HCT116 (cell line): ENCODE measurements at regions not wholly inside any gene's neighbourhood (a gene's known extent, or its start where the extent isn't known, plus 50 kb on each side); places are given as distances from the start of the nearest gene placed in this dataset.
"Not testable (repeated sequence)": the region's sequence is repeated elsewhere in the genome, so short reads cannot be mapped to it uniquely, and the experiment has no call there.

Source experiments
- EZH2 ChIP-seq: fragments of 200-600 bp; sonication (generic); IDR thresholded peaks from 2 replicates; pipeline ENCODE4 v1.6.1; 2017; ENCODE audit warnings: antibody characterized with exemption, mixed run types
- POLR2AphosphoS5 ChIP-seq: IDR thresholded peaks from 2 replicates; pipeline ENCODE4 v1.6.1; 2011; ENCODE audit warnings: mild to moderate bottlenecking, low read depth, low read length, moderate library complexity
- TF ChIP-seq, protein P1 (sequence below), 3 experiments: fragments of 200-600 bp in 1 of 3; sonication (generic) in 1 of 3; IDR thresholded peaks in 2 of 3; conservative IDR thresholded peaks in 1 of 3; 2 replicates each; pipeline ENCODE4 v1.5.1; 2012 to 2017; ENCODE audit warnings: low read depth in 2 of 3, low read length in 2 of 3, antibody characterized with exemption in 1 of 3, borderline replicate concordance in 1 of 3, control low read depth in 1 of 3, mild to moderate bottlenecking in 1 of 3, mixed read lengths in 1 of 3, mixed run types in 1 of 3, moderate library complexity in 1 of 3; ENCODE audit not compliant: insufficient read depth in 1 of 3
- TF ChIP-seq, protein P2 (sequence below): IDR thresholded peaks from 2 replicates; pipeline ENCODE4 v1.6.1; 2012

DNA sequence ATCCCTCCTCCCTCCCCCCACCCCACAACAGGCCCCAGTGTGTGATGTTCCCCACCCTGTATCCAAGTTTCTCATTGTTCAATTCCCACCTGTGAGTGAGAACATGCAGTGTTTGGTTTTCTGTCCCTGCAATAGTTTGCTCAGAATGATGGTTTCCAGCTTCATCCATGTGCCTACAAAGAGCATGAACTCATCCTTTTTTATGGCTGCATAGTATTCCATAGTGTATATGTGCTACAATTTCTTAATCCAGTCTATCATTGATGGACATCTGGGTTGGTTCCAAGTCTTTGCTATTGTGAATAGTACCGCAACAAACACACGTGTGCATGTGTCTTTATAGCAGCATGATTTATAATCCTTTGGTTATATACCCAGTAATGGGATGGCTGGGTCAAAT lies 108.2 kb upstream of the SLC35F1 start:
- TF ChIP-seq, protein P1, sequence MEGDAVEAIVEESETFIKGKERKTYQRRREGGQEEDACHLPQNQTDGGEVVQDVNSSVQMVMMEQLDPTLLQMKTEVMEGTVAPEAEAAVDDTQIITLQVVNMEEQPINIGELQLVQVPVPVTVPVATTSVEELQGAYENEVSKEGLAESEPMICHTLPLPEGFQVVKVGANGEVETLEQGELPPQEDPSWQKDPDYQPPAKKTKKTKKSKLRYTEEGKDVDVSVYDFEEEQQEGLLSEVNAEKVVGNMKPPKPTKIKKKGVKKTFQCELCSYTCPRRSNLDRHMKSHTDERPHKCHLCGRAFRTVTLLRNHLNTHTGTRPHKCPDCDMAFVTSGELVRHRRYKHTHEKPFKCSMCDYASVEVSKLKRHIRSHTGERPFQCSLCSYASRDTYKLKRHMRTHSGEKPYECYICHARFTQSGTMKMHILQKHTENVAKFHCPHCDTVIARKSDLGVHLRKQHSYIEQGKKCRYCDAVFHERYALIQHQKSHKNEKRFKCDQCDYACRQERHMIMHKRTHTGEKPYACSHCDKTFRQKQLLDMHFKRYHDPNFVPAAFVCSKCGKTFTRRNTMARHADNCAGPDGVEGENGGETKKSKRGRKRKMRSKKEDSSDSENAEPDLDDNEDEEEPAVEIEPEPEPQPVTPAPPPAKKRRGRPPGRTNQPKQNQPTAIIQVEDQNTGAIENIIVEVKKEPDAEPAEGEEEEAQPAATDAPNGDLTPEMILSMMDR (IDR thresholded peaks at IDR 0.05 in 2 of 3, conservative IDR thresholded peaks at IDR 0.05 in 1 of 3; ENCODE audit: borderline replicate concordance in 1 of 3, insufficient read depth in 1 of 3, low read depth in 2 of 3, low read length in 2 of 3): not testable (repeated sequence)
- not testable (repeated sequence) for TF ChIP-seq EZH2, POLR2AphosphoS5
- TF ChIP-seq, protein P2, sequence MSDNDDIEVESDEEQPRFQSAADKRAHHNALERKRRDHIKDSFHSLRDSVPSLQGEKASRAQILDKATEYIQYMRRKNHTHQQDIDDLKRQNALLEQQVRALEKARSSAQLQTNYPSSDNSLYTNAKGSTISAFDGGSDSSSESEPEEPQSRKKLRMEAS: not testable (repeated sequence)
